GM19468 (cell line): ENCODE measurements at regions not wholly inside any gene's neighbourhood (a gene's known extent, or its start where the extent isn't known, plus 50 kb on each side); places are given as distances from the start of the nearest gene placed in this dataset.

Source experiments
- ATAC-seq: cut with Tn5 transposase; IDR thresholded peaks from one replicate; pipeline ENCODE4 v1.9.1; 2021; ENCODE audit warnings: mild to moderate bottlenecking, moderate library complexity, moderate number of reproducible peaks; ENCODE audit not compliant: unreplicated experiment; ENCODE audit errors: extremely low read depth

- no peak for ATAC-seq
These were observed 284.0 kb upstream of the MC4R start for GRCh38 chr18:60656553-60656952.

- no peak for ATAC-seq
These were observed 289.9 kb upstream of the MC4R start for GRCh38 chr18:60662491-60662890.

- no peak for ATAC-seq
These were observed 290.8 kb upstream of the MC4R start for GRCh38 chr18:60663060-60663989.

- no peak for ATAC-seq
These were observed 292.2 kb upstream of the MC4R start for GRCh38 chr18:60664736-60665135.

- no peak for ATAC-seq
These were observed 294.4 kb upstream of the MC4R start for GRCh38 chr18:60667016-60667415.

- no peak for ATAC-seq
These were observed 296.0 kb upstream of the MC4R start for GRCh38 chr18:60668583-60668982.

DNA sequence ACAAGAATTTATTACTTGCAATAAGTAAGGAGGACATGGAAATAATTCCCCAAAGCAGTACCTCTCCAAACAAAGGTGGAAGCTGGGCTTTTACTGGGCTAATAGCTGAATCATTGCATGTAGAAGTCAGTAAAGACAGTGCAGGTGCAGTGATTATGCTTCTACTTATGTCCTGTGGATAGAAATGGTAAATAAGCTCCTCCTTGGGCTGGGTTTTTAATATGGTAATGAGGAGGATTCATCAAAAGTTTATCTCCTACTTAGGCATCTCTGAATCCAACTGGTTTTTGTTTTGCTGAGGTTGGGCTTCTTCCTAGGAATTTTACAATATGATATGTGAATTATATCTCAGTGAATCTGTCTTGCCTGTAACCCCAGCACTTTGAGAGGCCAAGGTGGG lies 297.4 kb upstream of the MC4R start:
- no peak for ATAC-seq

GRCh38 chr18:60671021-60671420 lies 298.4 kb upstream of the MC4R start:
- ATAC-seq: no peak

GRCh38 chr18:60675126-60675525 lies 302.6 kb upstream of the MC4R start:
- no peak for ATAC-seq

DNA sequence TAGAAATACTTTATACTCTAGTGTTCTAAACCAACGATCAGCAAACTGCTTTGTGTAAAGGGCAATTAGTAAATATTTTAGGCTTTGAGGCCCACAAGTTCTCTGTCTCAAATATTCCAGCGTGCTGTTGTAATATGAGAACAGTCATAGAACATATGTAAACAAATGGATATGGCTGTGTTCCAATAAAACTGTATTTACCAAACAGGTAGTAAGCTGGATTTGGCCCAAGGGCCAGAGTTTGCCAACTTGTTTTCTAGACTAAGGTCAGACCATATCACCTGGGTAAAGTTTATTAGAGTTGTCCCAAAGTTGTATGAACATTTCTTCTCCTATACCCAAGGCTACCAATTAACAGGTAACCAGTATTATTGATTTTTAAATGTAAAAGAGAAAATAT lies 303.2 kb upstream of the MC4R start:
- ATAC-seq: no peak

DNA sequence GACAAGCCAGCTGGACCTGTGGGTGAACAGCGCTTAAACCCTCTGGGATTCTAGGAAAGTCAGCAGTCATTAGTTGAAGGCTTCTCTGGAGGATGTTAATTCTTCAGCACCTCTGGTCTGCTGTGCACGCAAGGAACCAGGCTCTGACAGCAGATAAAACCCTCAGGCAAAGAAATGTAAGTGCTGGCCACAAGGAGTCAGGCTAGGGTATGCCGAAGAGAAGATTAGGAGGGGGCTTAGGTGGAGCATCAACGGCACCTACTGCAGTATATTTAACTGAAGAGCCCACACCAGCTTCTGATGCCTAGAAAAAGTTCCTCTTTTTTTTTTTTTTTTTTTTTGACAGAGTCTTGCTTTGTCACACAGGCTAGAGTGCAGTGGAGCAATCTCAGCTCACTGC lies 304.2 kb upstream of the MC4R start:
- ATAC-seq: no peak

- ATAC-seq: no peak
These were observed 312.4 kb upstream of the MC4R start for GRCh38 chr18:60684843-60685513.

DNA sequence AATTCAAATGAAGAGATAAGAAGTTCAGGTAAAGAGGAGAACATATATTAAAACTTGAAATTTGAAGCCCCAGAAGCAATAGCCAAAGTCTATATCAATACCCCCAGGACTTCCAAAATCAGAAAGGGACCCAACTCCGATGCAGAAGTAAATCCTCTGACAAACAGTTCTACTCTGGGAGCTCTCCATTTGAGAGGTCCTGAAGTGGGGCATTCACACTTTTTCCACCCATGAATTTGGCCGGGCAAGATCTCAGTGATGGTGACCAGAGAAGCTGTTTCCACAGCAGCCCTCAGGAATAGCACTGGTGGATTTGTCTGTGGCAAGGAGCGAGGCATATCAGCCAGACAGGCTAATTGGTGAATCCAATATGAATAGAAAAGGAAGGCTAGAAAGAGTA lies 313.6 kb upstream of the MC4R start:
- no peak for ATAC-seq

- ATAC-seq: no peak
These were observed 318.5 kb upstream of the MC4R start for GRCh38 chr18:60691061-60691460.

GRCh38 chr18:60693426-60693825 lies 320.9 kb upstream of the MC4R start:
- ATAC-seq: no peak

DNA sequence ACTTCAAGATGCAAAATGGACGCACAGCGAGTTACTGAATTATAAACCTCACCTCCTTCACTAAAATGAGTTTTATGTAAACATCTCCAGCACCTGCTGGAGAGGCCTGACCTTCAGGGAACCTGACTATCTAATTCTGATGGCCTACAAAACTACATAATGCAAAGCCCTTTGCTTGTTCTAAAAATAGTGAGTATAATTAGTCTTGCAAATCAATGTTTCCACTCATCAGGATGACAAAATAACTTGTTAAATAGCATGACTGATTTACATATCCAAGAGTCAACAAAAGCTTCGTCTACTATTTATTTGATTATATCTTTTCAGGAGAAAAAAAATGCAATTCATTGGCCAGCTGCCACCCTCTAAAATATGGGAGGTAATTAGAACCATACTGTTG lies 326.3 kb upstream of the MC4R start:
- no peak for ATAC-seq

- ATAC-seq: no peak
These were observed 350.2 kb upstream of the MC4R start for GRCh38 chr18:60722742-60723141.

DNA sequence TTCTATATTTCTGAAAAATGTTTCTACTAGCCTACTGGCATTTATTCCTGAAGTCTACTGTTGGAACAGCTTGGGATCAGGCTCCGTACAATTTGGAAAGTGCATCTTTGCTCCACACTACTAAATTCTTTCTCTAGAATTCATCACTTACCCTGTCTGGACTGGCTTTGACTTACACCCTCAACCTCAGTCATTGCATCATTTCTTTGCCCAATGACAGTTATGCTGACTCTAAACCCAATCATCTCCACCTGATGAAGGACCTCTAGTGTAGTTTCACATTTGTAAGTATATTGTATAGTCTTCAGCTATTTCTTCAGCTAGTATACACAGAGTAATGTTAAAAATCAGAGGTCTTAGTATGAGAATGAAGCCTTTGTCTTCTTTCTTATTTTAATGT lies 359.6 kb upstream of the MC4R start:
- no peak for ATAC-seq

DNA sequence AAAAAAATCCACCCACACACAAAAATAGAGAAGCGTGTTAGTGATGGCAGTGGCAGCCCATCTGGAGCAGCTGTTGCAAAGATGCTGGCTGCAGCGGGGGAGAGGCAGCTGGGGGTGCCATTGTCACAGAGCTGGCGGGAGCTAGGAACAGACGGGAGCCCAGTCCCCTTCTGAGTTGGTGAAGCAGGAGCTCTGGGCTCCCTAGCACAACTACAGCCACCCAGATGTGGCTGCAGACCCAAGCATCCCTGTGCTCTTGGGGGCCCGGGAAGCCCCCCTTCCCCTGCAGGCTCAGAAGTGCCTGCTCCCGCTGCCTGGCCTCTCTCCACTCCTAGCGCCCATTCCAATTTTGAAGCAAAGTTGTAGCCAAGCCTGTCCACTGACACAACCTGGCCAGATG lies 366.6 kb upstream of the MC4R start:
- ATAC-seq: no peak

- no peak for ATAC-seq
These were observed 367.7 kb upstream of the MC4R start for GRCh38 chr18:60740313-60740712.

GRCh38 chr18:60746491-60746890 lies 373.9 kb upstream of the MC4R start:
- no peak for ATAC-seq

DNA sequence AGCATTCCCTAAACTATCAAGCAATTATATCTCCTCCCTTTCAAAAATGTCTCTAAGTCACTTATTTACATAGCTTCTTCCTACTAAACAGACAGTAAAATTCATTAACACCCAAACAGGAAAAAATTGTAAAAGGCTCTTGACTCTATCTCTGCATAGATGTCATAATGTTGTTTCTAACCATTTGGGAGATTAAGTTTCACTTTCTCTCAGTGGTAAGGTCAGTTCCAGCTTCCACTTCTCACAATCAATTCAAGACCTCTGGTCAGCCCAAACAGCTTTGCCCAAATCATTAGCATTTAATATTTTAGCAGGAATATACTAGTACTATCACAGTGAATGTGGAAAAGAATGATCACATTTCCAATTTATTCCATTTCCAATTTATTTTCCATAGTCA lies 374.3 kb upstream of the MC4R start:
- ATAC-seq: no peak
